ENCODE measurements at regions not wholly inside any gene's neighbourhood (a gene's known extent, or its start where the extent isn't known, plus 50 kb on each side); places are given as distances from the start of the nearest gene placed in this dataset.

GRCh38 chr13:106898231-106898630 is 330.3 kb upstream of the ARGLU1 start:
- TF ChIP-seq POLR2AphosphoS5 (IDR thresholded peaks at IDR 0.05; ENCODE audit: borderline replicate concordance, low read depth, low read length) (no peak), EZH2 (IDR thresholded peaks at IDR 0.05) (no peak)

Measured in SK-N-MC (cell line).